ENCODE measurements at regions not wholly inside any gene's neighbourhood (a gene's known extent, or its start where the extent isn't known, plus 50 kb on each side); places are given as distances from the start of the nearest gene placed in this dataset.

- TF ChIP-seq CTCF (conservative IDR thresholded peaks at IDR 0.05; ENCODE audit: low read length) (no peak), EZH2phosphoT487 (IDR thresholded peaks at IDR 0.05; ENCODE audit: borderline replicate concordance) (no peak)
Observed at GRCh38 chr22:48695731-48696305, 1131.9 kb downstream of the BRD1 start.
